Neural progenitor cell (in vitro differentiated cells): ENCODE measurements at regions not wholly inside any gene's neighbourhood (a gene's known extent, or its start where the extent isn't known, plus 50 kb on each side); places are given as distances from the start of the nearest gene placed in this dataset.

Source experiments
- CTCF ChIP-seq: fragments of 200-600 bp; sonication (generic); IDR thresholded peaks from 2 replicates; pipeline ENCODE4 v1.5.1; 2017; ENCODE audit warnings: antibody characterized with exemption, mild to moderate bottlenecking
- EZH2 ChIP-seq: fragments of 200-600 bp; sonication (generic); IDR thresholded peaks from 2 replicates; pipeline ENCODE4 v1.6.1; 2017; ENCODE audit warnings: antibody characterized with exemption, mild to moderate bottlenecking, moderate library complexity

DNA sequence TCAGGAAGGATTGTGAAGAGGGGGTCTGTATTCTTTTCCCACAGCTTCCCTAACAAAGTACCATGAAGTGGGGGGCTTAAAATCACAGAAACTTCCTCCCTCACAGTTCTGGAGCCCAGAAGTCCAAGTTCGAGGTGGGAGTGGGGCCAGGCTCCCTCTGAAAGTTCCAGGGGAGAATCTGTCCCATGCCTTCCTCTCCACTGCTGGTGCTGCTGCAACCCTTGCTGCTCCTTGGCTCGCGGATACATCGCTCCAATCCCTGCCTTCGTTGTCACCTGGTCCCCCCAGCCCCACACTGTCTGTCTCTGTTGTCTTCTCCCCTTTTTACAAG lies 134.1 kb downstream of the DDX1 start:
- TF ChIP-seq CTCF (no peak), EZH2 (no peak)
